ENCODE measurements at regions not wholly inside any gene's neighbourhood (a gene's known extent, or its start where the extent isn't known, plus 50 kb on each side); places are given as distances from the start of the nearest gene placed in this dataset.
A peak's percentile ranks its signal among the peaks of the same experiment; 100 is the strongest.
"Not testable (repeated sequence)": the region's sequence is repeated elsewhere in the genome, so short reads cannot be mapped to it uniquely, and the experiment has no call there.

GRCh38 chr1:146376309-146376707 lies 147.5 kb upstream of the NOTCH2NLA start:
- H3K79me2 ChIP-seq (ENCODE audit: insufficient read depth, low read length); H3K9me3 Mint-ChIP-seq; H2AFZ ChIP-seq (ENCODE audit: insufficient read depth, low read depth, low read length, poor library complexity, severe bottlenecking); H3K9ac ChIP-seq (ENCODE audit: insufficient read depth, low read length, poor library complexity, severe bottlenecking); H3K4me2 ChIP-seq (replicated peaks; ENCODE audit: extremely low read depth, low read length, poor library complexity, severe bottlenecking); H3K36me3 ChIP-seq (replicated peaks in 1 of 2; ENCODE audit: control insufficient read depth in 1 of 2, insufficient read depth in 2 of 2, low read length in 2 of 2); H3K27me3 Mint-ChIP-seq (ENCODE audit: low read depth in 3 of 3); H3K27me3 ChIP-seq (ENCODE audit: control insufficient read depth in 2 of 2, insufficient read depth in 2 of 2, low read length in 2 of 2); H3K4me1 ChIP-seq (ENCODE audit: control insufficient read depth in 1 of 2, insufficient read depth in 2 of 2, low read length in 2 of 2); H4K20me1 ChIP-seq (ENCODE audit: insufficient read depth, low read length); H3K9me3 ChIP-seq (replicated peaks in 1 of 2; ENCODE audit: control insufficient read depth in 1 of 2, insufficient read depth in 1 of 2, low read length in 2 of 2); intact Hi-C loops (cut with micrococcal nuclease); H3K36me3 Mint-ChIP-seq: not testable (repeated sequence)
- Mint-ChIP-seq H3K27ac (peak overlapping the region; percentile 94 to 98 (median 97)), H3K4me1 (peaks cover 18% of the 10 kb centered on the region), H3K4me3 (peak overlapping the region; percentile 53 to 66)
- Histone ChIP-seq H3K4me3 (replicated peaks in 1 of 3; ENCODE audit: low read depth in 2 of 3, low read length in 3 of 3) (peak overlapping the region; percentile 11 to 50 (median 30)), H3K27ac (ENCODE audit: low read depth in 1 of 2, low read length in 2 of 2) (peak overlapping the region; percentile 52 to 59)
- 0% methylated on average over 13 of the region's 27 CpGs for WGBS (ENCODE audit: insufficient coverage)
- peak; percentile 64 to 81 (median 73) for DNase-seq

DNA sequence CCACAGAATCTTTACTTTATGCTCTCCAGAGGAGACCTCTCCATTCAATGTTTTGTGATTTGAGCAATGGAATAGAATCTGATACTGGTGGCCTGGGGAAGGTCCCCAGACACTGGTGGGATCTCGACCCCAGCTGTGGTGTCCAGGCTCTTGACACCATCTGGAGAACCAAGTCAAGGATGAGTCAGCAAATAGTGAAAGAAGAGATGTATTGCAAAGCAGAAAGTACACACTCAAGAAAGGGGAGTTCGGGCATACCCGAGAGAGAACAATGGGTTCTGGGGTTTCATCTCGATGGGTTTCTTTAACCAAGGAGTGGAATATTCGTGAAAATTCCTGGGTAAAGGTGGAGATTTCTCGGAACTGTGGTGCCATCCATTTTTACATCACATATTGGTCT lies 146.3 kb upstream of the NOTCH2NLA start:
- intact Hi-C loops (cut with micrococcal nuclease); H3K36me3 Mint-ChIP-seq: not testable (repeated sequence)

DNA sequence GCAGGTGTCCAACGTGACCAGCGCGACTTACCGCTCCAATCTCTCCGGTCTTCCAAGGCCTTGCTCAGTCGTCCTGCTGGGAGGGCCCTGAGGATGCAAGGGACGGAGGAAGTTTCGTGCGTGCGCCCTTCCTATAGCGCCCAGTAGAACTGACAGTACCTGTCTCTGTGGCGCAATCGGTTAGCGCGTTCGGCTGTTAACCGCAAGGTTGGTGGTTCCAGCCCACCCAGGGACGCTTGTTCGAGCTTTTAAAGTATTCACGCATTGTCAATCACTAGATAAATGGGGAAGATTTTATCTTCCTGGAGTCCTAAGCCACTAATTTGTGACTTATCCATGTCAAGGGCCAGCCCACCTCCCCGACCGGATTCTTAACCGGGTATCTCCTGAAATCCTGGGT lies 141.1 kb upstream of the NOTCH2NLA start:
- H3K79me2 ChIP-seq (ENCODE audit: insufficient read depth, low read length); H3K27me3 Mint-ChIP-seq (ENCODE audit: low read depth in 3 of 3); intact Hi-C loops (cut with micrococcal nuclease); H3K4me2 ChIP-seq (replicated peaks; ENCODE audit: extremely low read depth, low read length, poor library complexity, severe bottlenecking); H3K4me1 ChIP-seq (ENCODE audit: control insufficient read depth in 1 of 2, insufficient read depth in 2 of 2, low read length in 2 of 2); H3K9me3 Mint-ChIP-seq; H4K20me1 ChIP-seq (ENCODE audit: insufficient read depth, low read length); H3K4me1 Mint-ChIP-seq; H3K9me3 ChIP-seq (replicated peaks in 1 of 2; ENCODE audit: control insufficient read depth in 1 of 2, insufficient read depth in 1 of 2, low read length in 2 of 2); H3K36me3 ChIP-seq (replicated peaks in 1 of 2; ENCODE audit: control insufficient read depth in 1 of 2, insufficient read depth in 2 of 2, low read length in 2 of 2); H3K27me3 ChIP-seq (ENCODE audit: control insufficient read depth in 2 of 2, insufficient read depth in 2 of 2, low read length in 2 of 2); H3K36me3 Mint-ChIP-seq: not testable (repeated sequence)
- WGBS (ENCODE audit: insufficient coverage) = 0% methylated on average over 9 of the region's 23 CpGs
- H3K27ac ChIP-seq (ENCODE audit: low read depth in 1 of 2, low read length in 2 of 2) = peak overlapping the region; percentile 63 to 70
- peak; percentile 23 to 52 (median 41) for DNase-seq
- Mint-ChIP-seq H3K4me3 (peak overlapping the region; percentile 75 to 77), H3K27ac (peak overlapping the region in 6 of 7 donors; percentile 64 to 88 (median 78))
- H3K4me3 ChIP-seq (replicated peaks in 1 of 3; ENCODE audit: low read depth in 2 of 3, low read length in 3 of 3) = peak overlapping the region; percentile 46 to 70 (median 65)
- H3K9ac ChIP-seq (ENCODE audit: insufficient read depth, low read length, poor library complexity, severe bottlenecking) = peak overlapping the region; percentile 8
- H2AFZ ChIP-seq (ENCODE audit: insufficient read depth, low read depth, low read length, poor library complexity, severe bottlenecking) = peak overlapping the region; percentile 67

More for the DNA sequence above, 146.3 kb upstream of the NOTCH2NLA start:
- H3K27me3 Mint-ChIP-seq (ENCODE audit: low read depth in 3 of 3); H4K20me1 ChIP-seq (ENCODE audit: insufficient read depth, low read length); H3K9me3 ChIP-seq (replicated peaks in 1 of 2; ENCODE audit: control insufficient read depth in 1 of 2, insufficient read depth in 1 of 2, low read length in 2 of 2); H3K4me2 ChIP-seq (replicated peaks; ENCODE audit: extremely low read depth, low read length, poor library complexity, severe bottlenecking); H3K4me1 ChIP-seq (ENCODE audit: control insufficient read depth in 1 of 2, insufficient read depth in 2 of 2, low read length in 2 of 2); H3K79me2 ChIP-seq (ENCODE audit: insufficient read depth, low read length); H2AFZ ChIP-seq (ENCODE audit: insufficient read depth, low read depth, low read length, poor library complexity, severe bottlenecking); H3K27ac ChIP-seq (ENCODE audit: low read depth in 1 of 2, low read length in 2 of 2); H3K4me3 ChIP-seq (replicated peaks in 1 of 3; ENCODE audit: low read depth in 2 of 3, low read length in 3 of 3); H3K9me3 Mint-ChIP-seq; H3K9ac ChIP-seq (ENCODE audit: insufficient read depth, low read length, poor library complexity, severe bottlenecking); H3K4me3 Mint-ChIP-seq; DNase-seq; H3K36me3 ChIP-seq (replicated peaks in 1 of 2; ENCODE audit: control insufficient read depth in 1 of 2, insufficient read depth in 2 of 2, low read length in 2 of 2); H3K27me3 ChIP-seq (ENCODE audit: control insufficient read depth in 2 of 2, insufficient read depth in 2 of 2, low read length in 2 of 2): not testable (repeated sequence)
- peak overlapping the region in 3 of 7 donors; percentile 30 to 52 (median 35) for H3K27ac Mint-ChIP-seq
- peaks cover 18% of the 10 kb centered on the region for H3K4me1 Mint-ChIP-seq
- no CpG with 5 or more reads among the region's 6 CpGs for WGBS (ENCODE audit: insufficient coverage)

DNA sequence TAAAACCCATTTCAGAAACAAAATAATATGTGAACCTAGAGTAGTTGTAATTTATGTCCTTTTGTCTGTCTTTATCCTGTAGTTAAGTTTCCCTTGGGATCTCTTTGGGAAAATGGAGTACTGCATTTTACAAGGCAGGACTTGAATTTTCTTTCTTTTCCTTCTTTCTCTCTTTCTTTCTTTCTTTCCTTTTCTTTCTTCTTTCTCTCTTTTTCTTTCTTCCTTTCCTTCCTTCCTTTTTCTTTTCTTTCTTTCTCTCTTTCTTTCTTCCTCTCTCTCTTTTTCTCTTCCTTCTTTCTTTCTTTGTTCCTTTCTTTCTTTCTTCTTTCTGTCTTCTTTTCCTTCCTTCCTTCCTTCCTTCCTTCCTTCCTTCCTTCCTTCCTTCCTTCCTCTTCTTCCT lies 126.6 kb upstream of the NOTCH2NLA start:
- H3K36me3 Mint-ChIP-seq = not testable (repeated sequence)

More for the DNA sequence above, 126.6 kb upstream of the NOTCH2NLA start:
- H3K4me1 ChIP-seq (ENCODE audit: control insufficient read depth in 1 of 2, insufficient read depth in 2 of 2, low read length in 2 of 2); H3K27me3 Mint-ChIP-seq (ENCODE audit: low read depth in 3 of 3); H2AFZ ChIP-seq (ENCODE audit: insufficient read depth, low read depth, low read length, poor library complexity, severe bottlenecking); H3K4me3 Mint-ChIP-seq; intact Hi-C loops (cut with micrococcal nuclease); H3K4me1 Mint-ChIP-seq; H3K79me2 ChIP-seq (ENCODE audit: insufficient read depth, low read length); H3K4me3 ChIP-seq (replicated peaks in 1 of 3; ENCODE audit: low read depth in 2 of 3, low read length in 3 of 3); H3K36me3 ChIP-seq (replicated peaks in 1 of 2; ENCODE audit: control insufficient read depth in 1 of 2, insufficient read depth in 2 of 2, low read length in 2 of 2); H3K27me3 ChIP-seq (ENCODE audit: control insufficient read depth in 2 of 2, insufficient read depth in 2 of 2, low read length in 2 of 2); H3K4me2 ChIP-seq (replicated peaks; ENCODE audit: extremely low read depth, low read length, poor library complexity, severe bottlenecking); H3K9me3 Mint-ChIP-seq; DNase-seq; H3K9ac ChIP-seq (ENCODE audit: insufficient read depth, low read length, poor library complexity, severe bottlenecking); H4K20me1 ChIP-seq (ENCODE audit: insufficient read depth, low read length); H3K9me3 ChIP-seq (replicated peaks in 1 of 2; ENCODE audit: control insufficient read depth in 1 of 2, insufficient read depth in 1 of 2, low read length in 2 of 2); H3K27ac ChIP-seq (ENCODE audit: low read depth in 1 of 2, low read length in 2 of 2): not testable (repeated sequence)
- peak overlapping the region in 1 of 7 donors; percentile 85 for H3K27ac Mint-ChIP-seq
